ENCODE measurements at regions not wholly inside any gene's neighbourhood (a gene's known extent, or its start where the extent isn't known, plus 50 kb on each side); places are given as distances from the start of the nearest gene placed in this dataset.

DNA sequence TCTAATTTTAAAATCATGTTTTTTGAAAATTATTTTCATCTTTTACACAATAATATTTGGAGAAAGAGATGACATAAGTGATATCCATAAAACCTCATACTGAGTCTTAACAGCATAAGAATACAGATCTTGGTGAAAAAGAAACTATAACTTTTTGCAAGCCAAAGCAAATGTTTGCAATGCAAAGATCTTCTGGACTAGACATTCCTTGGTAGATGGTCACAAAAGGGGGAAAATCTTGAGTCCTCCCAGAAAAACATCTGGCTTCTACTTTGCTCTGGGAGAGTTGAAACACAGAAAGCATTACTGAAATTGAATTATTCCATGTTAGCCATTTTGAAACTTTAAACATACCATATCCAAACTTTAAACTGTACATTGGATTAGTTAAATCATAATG, 308.2 kb downstream of the ANXA1 start:
- no peak for DNase-seq (ENCODE audit: low read depth)

DNA sequence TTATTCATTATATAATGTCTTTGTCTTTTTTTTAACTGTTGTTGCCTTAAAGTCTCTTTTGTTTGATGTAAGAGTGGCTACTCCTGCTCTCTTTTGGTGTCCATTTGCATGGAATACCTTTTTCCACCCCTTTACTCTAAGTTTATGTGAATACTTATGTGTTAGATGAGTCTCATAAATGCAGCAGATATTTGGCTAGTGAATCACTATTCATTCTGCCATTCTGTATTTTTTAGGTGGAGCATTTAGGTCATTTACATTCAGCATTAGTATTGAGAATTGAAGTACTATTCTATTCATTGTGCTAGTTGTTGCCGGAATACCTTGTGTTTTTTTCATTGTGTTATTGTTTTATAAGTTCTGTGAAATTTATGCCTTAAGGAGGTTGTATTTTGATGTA, 317.1 kb downstream of the ANXA1 start:
- DNase-seq (ENCODE audit: low read depth) = no peak

DNA sequence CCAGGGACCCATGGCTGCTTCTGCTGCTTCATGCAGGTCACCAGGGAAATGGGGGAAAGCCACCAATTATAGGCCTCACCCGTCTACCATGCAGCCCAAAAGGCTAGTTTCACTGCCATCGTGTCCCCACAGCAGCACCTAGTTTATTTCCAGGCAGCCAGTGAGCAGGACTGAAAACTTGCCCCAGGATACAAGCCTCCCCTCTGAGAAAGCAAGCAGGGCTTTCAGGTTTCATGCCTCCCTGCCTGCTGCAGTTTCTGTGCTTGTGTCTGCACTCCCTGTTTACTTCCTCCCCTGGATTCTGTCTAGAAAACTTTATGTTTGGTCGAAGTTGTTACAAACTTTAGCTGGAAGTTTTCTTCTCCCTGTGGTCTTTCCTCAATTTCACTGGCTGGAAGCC, 319.1 kb downstream of the ANXA1 start:
- DNase-seq (ENCODE audit: low read depth) = no peak

DNA sequence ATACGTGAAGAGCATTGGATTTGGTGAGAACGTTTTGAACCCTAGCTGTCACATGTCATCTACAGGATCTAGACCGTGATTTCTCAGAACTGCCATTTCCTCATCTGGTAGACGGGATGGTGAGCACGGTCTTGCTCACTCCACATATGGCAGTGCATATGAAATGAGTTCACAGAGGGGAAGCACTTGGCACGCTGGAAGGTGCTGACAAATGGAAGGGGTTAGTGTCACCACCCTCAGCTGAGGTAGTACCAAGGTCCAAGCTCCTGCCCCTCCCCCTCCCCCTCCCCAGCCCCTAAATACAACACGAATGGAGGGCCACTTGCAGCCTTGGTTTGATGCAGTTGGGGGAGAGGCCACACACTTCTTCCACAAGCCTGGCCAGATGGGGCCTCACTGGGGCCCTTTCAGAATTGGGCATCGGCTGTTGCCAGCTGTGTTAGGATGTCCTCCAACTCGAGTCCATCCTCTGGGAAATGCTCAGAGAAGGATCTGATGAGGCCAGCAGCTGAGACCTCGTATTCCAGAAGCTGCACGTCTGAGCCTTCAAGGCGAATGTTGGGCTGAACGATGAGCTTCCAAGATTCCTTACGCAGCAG, 322.4 kb downstream of the ANXA1 start:
- no peak for DNase-seq (ENCODE audit: low read depth)

DNA sequence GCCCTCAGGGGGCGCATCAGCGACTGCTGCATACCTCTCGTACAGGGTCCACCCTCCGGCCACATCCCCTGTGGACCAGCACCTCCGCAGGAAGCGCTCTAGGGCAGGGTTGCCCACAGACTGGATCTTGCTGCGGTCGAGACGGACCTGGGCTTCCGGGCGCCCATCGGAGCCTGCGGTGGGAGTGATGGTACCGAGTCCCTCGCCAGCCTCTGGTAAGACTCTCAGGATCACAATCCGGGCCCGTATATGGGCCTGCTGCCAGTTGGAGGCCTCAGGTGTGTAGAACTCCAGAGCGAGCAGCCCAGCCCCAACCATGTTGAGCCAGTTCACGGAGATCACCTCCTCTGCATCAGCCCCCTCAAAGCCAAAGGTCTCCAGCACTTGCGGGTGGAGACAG, 323.0 kb downstream of the ANXA1 start:
- DNase-seq (ENCODE audit: low read depth) = no peak

DNA sequence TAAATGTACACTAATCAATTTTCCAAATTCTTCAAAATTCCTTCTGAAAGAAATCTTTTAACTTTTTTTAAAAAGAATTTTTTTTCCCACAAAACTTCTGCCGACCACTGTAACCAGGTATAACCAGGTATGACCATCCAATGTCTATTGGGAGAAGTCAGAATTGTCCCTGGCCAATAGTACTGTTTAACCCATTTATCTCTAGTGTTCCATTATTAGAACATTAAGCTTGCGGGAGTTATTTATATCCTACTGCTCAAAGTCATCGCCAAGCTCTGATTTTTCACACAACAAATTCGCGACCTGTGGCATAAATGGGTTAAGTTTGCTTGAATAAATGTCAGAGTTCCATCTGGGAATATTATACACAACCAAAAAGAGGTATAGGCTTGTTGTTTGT, 343.2 kb downstream of the ANXA1 start:
- no peak for DNase-seq (ENCODE audit: low read depth)

DNA sequence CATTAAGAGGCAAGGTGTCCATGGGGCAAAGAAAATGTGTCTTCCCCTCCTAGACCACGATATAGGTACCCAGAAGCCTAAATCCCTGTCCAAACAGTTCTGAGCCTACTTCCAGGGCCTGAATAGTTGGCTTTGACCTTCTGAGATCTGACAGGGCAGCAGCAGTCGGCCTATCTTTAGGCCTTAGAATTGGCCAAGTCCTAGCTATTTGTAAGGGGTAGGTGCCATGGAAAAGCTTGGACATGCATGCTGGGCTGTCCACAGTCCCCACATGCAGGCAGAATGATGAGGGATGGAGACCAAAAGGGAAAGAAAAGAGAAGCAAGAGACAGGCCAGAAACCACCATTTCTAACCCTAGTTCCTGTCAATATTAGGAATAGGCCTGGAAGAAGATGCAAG, 346.1 kb downstream of the ANXA1 start:
- DNase-seq (ENCODE audit: low read depth) = no peak

DNA sequence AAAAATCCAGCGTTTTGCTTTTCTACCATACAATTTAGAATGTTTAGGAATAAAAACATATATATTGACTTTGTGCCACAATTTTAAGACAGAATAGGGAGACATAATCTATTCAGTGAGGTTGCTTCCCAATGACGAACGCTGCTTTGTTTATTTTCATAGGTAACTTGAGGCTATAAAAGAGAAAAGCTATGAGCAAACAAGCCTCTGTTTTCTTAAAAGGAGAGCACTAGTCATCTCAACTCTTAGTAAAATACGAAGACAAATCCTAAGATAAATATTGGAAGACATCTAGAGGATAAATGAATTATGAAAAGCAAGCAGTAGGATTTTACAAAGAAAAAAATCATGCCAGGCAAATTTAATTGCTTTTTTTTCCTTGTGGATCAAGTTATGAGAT, 363.6 kb downstream of the ANXA1 start:
- DNase-seq (ENCODE audit: low read depth) = no peak

DNA sequence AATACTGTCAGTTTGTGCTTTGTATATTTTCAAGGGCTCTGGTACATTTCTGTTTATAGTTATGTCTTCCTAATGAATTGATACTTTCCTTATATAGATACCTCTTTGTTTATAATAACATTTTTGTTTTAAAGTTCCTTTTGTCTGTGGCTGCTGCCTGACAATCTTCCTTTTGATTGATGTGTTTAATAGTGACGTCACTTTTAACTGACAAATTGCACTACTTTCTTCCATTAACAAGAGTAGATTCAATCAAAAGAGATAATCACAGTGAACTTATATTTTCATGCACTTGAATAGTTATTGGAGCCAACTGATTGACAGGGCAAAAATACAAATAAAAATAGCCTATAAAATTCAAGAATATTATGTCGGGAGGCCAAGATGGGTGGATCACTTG, 371.7 kb downstream of the ANXA1 start:
- no peak for DNase-seq (ENCODE audit: low read depth)

DNA sequence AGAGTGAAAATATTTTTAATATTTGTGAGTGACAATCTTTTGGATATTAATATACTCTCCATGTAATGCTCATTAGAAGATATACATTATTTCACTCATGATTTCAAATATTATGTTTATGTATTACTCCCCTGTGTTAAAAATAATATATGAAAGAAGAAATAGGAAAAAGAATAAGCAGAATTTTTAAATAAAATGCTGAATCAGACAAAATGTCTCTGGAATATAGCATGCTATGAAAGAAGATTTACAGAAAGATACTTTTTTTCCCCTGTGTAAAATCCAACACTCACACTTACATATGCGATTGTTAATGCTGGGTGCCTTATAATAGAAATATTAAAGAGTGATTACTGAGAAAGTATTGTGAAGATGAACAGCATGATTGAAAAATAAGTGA, 373.7 kb downstream of the ANXA1 start:
- DNase-seq (ENCODE audit: low read depth) = no peak

DNA sequence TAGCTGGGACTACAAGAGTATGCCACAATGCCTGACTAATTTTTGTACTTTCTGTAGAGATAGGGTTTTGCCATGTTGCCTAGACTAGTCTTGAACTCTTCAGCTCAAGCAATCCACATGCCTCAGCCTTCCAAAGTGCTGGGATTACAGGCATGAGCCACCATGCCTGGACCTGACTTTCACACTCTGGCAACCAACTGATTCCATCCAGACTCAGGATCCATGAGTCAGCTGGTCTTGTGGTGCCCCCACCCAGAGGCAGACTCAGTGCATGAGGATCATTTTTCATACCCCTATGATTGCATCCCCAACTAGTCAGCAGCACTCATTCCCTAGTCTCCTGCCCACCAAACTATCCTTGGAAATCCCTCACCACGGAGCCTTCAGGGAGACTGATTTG, 375.9 kb downstream of the ANXA1 start:
- DNase-seq (ENCODE audit: low read depth) = no peak

DNA sequence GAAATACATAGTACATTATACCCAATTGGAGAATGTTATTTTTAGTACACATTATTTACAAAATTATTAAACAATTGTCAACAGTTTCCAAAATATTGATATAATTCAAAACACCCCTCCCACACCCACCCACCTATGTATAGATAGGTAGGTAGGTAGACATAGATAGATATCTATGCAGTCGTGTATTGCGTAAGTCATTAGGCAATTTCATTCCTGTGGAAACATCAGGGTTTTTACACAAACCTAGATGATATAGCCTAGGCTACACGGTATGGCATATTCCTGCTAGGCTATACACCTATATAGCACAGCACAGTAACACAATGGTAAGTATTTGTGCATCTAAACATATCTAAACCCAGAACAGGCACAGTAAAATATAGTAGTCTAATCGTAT, 377.3 kb downstream of the ANXA1 start:
- DNase-seq (ENCODE audit: low read depth) = no peak

DNA sequence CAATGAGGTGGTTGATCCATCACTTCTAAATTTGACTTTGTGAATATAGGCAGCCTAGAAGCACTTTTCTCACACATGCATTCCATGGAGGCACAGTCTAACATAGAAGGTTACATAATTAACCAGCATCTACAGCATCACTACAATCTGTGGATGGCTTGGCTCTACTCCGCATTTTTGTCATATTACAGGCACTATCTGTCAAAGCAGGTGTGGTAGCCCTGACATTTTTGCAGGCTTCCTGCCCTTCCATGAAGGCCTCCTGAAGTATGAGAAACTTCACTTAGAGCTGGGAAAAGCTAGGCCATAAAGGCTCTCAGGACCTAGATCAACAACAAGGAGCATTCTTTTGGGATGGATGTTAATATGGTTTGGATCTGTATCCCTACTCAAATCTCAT, 378.0 kb downstream of the ANXA1 start:
- no peak for DNase-seq (ENCODE audit: low read depth)

DNA sequence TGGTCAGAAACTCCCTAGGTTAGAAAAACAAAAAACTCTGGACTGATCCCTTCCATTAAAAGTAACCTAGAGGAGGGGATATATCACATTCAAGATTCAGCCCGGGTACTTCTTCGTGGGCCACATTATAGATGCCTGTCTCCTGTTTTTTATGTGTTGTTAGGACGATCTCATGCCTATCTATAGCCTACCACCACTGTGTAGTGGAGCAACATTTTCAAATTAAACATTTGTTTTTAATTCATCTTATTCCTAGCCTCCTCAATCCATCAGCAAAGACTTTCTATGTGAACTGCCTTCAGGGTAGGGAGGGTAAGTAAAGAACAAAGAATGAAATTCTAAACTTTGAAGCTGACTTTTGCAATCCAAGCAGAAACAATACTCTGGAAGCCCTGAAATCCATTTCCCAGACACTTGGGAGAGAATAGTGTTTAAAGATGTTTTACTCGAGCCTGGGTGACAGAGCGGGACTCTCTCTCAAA, 379.4 kb downstream of the ANXA1 start:
- DNase-seq (ENCODE audit: low read depth) = no peak

DNA sequence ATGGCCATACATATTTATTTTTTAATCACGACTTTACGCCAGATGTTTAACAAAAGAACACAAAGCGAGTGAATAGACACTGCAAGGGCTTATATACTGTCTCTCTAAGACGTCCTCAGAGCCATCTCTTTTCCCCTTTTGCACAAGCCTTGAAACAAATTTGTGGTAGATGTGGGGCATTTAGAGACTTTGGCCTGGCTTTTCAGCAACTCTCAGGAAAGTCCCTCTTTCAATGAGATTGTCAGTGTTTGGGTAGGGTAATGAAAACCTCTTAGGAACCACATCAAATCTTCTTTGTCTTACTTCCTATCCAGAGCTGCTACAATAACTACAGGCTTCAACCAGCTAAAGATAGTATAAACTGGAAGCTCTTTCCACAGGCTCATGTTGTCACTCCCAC, 380.0 kb downstream of the ANXA1 start:
- DNase-seq (ENCODE audit: low read depth) = no peak

DNA sequence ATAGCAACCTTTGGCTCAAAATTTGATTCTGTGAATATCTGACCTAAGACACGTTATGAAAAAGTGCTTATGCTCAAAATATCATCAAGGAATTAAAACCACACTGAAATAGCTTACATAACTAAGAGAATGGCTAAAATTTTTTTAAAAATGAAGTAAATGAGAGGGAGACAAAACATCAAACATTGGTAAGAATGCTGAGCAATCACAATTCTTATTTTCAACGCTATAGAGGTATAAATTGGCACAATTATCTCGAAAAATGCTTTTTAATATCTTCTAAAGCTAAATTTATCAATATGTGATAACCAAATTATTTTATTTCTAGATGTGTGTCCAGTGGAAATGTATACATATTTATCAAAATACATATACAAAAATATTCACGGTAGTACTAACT, 381.3 kb downstream of the ANXA1 start:
- no peak for DNase-seq (ENCODE audit: low read depth)

DNA sequence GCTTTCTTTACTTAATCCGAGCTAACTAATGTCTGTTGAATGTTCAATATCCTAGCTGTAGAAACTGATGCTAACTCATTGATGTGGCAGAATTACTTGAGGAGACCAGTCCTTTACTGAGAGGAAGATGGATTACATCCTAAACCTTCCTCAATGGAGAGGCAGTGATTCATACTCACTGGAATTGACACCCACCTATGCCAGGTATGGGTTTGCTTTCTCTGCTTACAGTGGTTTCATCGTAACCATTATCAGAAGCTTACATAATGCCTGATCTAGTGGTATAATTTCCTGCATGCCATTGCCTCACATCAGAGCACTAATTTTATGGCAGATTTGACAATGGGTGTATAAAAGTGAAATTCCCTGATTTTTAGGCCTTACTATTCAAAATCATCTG, 384.7 kb downstream of the ANXA1 start:
- DNase-seq (ENCODE audit: low read depth) = no peak

DNA sequence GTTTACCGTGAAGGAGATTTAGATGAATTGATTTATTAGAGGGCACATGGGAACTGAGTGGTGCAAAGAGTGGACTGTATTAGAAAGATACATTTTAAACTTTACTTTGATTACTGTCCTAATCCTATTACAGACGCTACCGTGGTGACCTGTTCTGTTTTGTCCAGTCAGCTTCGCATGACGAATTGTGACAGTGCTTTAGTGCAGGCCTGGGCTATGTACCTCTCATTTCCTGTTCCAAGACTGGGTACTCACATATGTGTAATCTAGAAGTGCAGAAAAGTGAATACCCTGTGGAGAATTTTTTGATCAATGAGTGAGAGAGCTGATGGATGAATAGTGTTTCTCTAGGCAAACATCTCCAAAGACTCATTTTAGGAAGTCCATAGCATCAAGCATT, 385.9 kb downstream of the ANXA1 start:
- DNase-seq (ENCODE audit: low read depth) = no peak

DNA sequence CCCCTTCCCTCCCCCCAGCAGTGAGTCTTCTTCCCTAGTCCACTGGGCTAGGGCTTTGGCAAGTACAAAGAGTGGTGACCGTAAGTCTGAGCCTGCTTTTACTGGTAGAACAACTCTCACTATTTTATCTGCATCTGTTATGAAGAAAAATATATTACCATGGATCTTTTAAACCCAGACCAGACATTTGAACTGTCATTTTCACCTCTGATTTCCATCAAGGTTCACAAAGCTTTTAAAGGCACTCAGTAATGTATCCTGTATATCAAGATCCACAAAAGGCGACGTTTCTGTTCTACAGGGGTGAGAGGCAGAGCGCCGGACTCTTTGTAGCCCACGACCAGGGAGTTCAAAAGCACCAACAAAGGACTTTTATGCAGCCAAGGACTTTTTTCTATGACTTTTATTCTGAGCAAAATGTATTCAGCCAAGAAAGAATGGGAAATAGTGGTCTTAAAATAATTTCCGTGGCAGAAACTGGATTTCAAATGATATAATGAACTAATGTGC, 388.3 kb downstream of the ANXA1 start:
- DNase-seq (ENCODE audit: low read depth) = no peak

DNA sequence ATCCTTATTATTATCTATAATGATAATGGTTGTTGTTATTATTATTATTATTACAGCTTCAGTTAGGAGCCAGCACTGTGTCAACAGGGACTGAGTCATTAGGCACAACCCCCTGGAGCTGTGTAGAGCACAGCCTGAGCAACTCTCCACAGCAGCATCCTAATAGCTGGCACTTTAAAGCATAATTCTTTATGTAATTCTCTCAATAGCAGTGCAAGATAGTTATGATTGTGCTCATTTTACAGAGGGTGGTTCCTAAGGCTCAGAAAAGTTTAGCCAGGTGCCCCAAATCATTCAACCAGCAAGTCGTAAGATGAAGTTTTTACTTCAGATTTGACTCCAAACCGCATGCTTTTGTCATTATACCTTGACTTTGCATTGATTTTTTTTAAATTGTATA, 390.3 kb downstream of the ANXA1 start:
- DNase-seq (ENCODE audit: low read depth) = no peak

DNA sequence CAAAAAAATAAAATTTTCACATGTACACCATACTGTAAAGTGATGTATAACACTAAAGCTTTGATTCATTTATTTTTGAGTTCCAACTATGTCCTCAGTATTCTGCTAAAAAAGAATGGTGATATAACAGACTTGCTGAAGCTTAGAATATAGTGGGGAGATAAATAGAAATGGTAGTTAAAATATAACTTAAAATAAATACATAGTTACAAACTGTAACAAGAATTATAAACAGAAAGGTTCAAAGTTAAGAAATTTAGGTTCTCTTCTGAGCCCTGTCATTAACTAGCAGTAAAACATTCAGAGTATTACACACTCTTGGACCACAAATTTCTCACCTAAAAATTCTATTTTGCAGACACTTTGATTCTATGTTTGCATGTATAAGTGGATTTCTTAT, 392.1 kb downstream of the ANXA1 start:
- DNase-seq (ENCODE audit: low read depth) = no peak

DNA sequence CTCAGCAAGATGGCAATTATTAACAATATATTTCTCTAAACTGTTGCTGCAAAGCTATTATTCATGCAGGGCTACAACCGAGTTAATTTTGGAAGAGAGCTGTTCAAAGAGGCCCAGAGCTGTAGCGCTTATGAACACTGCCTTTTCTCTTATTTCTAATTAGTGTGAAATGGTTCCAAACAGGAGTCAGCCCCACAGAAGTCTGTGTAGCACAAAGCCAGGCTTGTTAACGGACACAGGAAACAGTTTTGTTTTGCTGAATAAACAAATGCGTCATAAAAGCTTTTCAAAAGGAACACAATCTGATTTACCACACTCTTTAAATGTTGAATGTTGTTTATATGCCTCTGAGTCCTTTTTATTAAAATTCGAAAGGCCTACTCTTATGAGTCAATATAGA, 396.5 kb downstream of the ANXA1 start:
- DNase-seq (ENCODE audit: low read depth) = no peak

DNA sequence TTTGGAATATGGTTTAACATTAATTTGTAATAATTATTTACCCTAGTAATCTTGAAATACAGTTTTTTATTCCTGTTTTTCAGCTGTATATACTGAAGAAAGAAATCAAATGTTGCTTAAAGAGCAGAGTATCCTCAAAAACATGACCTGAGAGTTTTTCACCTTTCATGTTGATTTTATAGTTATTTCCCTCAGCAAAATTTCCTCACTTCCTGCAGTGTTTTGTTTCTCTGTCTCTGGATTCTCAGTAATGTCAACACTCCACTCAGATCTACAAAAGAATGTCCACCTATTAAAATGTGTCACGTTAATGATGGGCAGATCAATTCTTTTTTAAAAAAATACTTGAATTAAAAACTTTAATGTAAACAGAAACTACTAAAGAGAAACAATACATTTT, 398.3 kb downstream of the ANXA1 start:
- no peak for DNase-seq (ENCODE audit: low read depth)

DNA sequence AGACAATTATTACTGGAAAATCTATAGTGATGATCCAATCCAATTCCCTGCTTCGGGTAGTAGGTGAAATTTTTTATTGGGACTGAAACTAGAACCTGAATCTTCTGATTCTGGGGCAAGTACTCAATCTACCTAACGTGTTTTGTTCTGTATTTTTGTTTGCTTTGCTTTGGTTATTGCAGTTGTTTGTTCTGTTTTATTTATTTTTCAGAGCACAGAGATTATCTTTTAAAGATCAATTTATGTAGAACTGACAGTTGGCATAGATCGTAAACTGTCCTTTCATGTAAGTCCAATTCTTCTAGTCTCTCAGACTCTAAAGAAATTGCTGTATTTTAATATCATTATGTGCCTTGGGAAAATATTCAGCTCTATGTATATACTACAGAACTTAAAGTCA, 401.6 kb downstream of the ANXA1 start:
- DNase-seq (ENCODE audit: low read depth) = no peak

DNA sequence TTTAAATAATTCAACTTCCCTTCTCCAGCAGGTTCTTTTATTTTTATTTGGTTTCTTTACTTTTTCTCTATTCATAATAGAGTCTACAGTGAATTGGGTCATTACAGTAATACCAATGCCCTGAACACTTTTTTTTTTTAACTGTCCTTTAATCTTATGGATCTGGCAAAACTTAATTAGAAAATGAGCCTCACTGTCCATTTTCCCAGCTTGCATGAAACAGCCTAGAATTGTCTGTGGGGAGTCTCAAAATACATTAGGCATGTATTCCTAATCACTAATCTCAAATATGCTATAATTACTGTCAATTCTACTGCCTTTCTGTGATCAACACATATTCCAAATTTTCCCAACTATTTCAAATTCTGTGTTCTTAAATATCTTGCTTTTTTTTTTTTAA, 406.8 kb downstream of the ANXA1 start:
- DNase-seq (ENCODE audit: low read depth) = no peak

Data from EH (cell line).